ENCODE measurements at regions not wholly inside any gene's neighbourhood (a gene's known extent, or its start where the extent isn't known, plus 50 kb on each side); places are given as distances from the start of the nearest gene placed in this dataset.

DNA sequence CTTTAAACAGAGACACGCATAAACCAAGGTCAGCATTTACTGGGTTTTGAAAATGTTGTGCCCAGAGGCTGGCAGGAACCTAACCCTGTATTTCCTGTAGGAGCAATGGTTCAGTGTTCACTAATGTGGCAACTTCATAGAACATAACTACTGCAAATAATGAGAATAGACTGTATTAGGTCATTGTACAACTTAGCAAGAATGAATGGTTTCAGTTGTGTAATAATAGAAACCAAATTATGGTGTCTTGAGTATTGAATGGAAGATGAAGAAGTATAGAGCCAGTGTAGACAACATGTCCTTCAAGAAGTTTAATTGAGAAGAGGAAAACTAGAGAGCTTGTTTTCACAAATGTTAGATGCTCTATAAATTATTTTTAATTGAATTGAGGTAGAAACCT lies 172.5 kb downstream of the BUB3 start:
- Histone ChIP-seq H3K9me3 (no peaks in the 10 kb centered on the region), H3K4me3 (no peak overlapping the region), H3K27ac (no peak overlapping the region), H3K27me3 (no peaks in the 10 kb centered on the region), H3K4me1 (no peaks in the 10 kb centered on the region), H3K36me3 (no peaks in the 10 kb centered on the region)
- WGBS, 2 donors: 95 to 100% methylated on average over 1 of the region's 1 CpG
- ATAC-seq (ENCODE audit: low FRiP score in 2 of 2) (no peak), DNase-seq (no peak)
- TF ChIP-seq EP300 (IDR thresholded peaks at IDR 0.05) (no peak), CTCF (IDR thresholded peaks at IDR 0.05) (no peak), POLR2AphosphoS5 (IDR thresholded peaks at IDR 0.05) (no peak), POLR2A (IDR thresholded peaks at IDR 0.05) (no peak)

DNA sequence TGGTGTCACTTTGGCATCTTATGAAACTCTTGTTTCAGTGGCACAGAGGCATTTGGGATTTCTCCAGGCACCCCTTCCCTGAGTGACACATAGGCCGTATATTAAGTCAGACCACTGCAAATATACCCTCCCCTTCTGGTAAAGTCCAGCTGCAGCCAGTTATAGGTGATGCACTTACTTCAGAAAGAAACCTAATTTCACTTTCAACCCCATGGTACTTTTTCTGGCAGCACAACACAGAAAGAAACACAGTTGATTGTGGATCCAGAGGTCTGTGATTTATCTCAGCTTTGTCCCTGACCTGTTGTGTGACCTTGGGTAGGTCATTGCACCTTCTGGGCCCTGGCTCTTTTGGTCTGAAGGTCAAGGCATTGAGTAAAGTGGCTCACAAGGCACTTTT lies 173.2 kb downstream of the BUB3 start:
- H3K36me3 ChIP-seq: no peaks in the 10 kb centered on the region
- H3K27me3 ChIP-seq: no peaks in the 10 kb centered on the region
- no peaks in the 10 kb centered on the region for H3K9me3 ChIP-seq
- ATAC-seq (ENCODE audit: low FRiP score in 2 of 2) (no peak), DNase-seq (no peak)
- H3K4me1 ChIP-seq: no peaks in the 10 kb centered on the region
- no peak overlapping the region for H3K27ac ChIP-seq
- H3K4me3 ChIP-seq: no peak overlapping the region
- TF ChIP-seq EP300 (IDR thresholded peaks at IDR 0.05): no peak
- TF ChIP-seq POLR2AphosphoS5 (IDR thresholded peaks at IDR 0.05): no peak
- TF ChIP-seq CTCF (IDR thresholded peaks at IDR 0.05): no peak
- no peak for TF ChIP-seq POLR2A (IDR thresholded peaks at IDR 0.05)
- 100% methylated on average over 1 of the region's 1 CpG for WGBS, 2 donors

DNA sequence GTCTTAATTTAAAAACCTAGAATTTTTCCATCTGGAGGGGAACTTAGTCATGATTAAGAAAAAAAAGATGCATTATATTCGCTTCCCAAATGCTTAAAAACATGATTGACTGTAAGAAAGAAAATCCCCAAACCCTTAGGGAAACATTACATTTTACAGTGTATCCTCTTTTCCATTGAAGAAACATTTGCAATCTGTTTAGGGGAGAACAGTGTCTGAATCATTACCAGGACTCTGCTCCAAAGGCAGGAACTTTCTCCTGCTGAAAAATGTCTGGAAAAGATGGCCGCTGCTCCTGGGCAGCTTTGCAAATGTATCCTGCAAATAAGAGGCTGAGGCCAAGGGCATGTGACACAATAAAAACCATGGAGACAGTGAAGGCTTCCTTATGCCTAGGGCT lies 173.7 kb downstream of the BUB3 start:
- Histone ChIP-seq H3K9me3 (no peaks in the 10 kb centered on the region), H3K27ac (no peak overlapping the region), H3K4me3 (no peak overlapping the region), H3K27me3 (no peaks in the 10 kb centered on the region), H3K4me1 (no peaks in the 10 kb centered on the region), H3K36me3 (no peaks in the 10 kb centered on the region)
- DNase-seq: no peak
- no peak for TF ChIP-seq POLR2AphosphoS5 (IDR thresholded peaks at IDR 0.05)
- TF ChIP-seq POLR2A (IDR thresholded peaks at IDR 0.05): no peak
- no peak for TF ChIP-seq CTCF (IDR thresholded peaks at IDR 0.05)
- no peak for TF ChIP-seq EP300 (IDR thresholded peaks at IDR 0.05)
- no peak for ATAC-seq (ENCODE audit: low FRiP score in 2 of 2)
- WGBS, 2 donors: 86% methylated on average over 2 of the region's 2 CpGs

GRCh38 chr10:123331438-123331837 lies 177.2 kb downstream of the BUB3 start:
- TF ChIP-seq POLR2A (IDR thresholded peaks at IDR 0.05): no peak
- TF ChIP-seq POLR2AphosphoS5 (IDR thresholded peaks at IDR 0.05): no peak
- no peak for TF ChIP-seq CTCF (IDR thresholded peaks at IDR 0.05)
- no peak for TF ChIP-seq EP300 (IDR thresholded peaks at IDR 0.05)
- ATAC-seq (ENCODE audit: low FRiP score in 2 of 2) (no peak), DNase-seq (no peak)
- Histone ChIP-seq H3K4me3 (no peak overlapping the region), H3K36me3 (no peaks in the 10 kb centered on the region), H3K27ac (no peak overlapping the region), H3K9me3 (no peaks in the 10 kb centered on the region), H3K4me1 (no peaks in the 10 kb centered on the region), H3K27me3 (no peaks in the 10 kb centered on the region)
- WGBS, 2 donors: 67 to 84% methylated on average over 4 of the region's 4 CpGs

DNA sequence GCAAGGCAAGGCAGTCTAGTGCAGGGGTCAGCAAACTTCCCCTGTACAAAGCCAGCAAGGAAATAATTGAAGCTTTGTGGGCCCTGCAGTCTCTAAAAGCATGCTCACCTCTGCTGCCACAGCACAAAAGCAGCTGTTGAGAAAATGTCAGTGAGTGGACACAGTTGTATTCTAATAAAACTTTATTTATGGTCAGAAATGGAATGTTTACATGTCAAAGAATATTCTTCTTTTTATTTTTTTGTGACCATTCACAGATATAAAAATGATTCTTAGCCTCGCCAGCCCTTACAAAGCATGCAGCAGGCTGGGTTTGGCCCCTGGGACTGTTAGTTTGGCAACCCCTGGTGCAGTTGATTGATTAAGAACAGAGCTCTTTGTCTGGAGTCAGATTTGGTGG lies 192.4 kb downstream of the BUB3 start:
- 91 to 100% methylated on average over 1 of the region's 1 CpG for WGBS, 2 donors
- TF ChIP-seq POLR2A (IDR thresholded peaks at IDR 0.05): no peak
- TF ChIP-seq POLR2AphosphoS5 (IDR thresholded peaks at IDR 0.05): no peak
- TF ChIP-seq CTCF (IDR thresholded peaks at IDR 0.05): no peak
- no peak for TF ChIP-seq EP300 (IDR thresholded peaks at IDR 0.05)
- Histone ChIP-seq H3K4me1 (no peaks in the 10 kb centered on the region), H3K36me3 (no peaks in the 10 kb centered on the region), H3K9me3 (no peaks in the 10 kb centered on the region), H3K27me3 (no peaks in the 10 kb centered on the region), H3K27ac (no peak overlapping the region), H3K4me3 (no peak overlapping the region)
- no peak for ATAC-seq (ENCODE audit: low FRiP score in 2 of 2)
- no peak for DNase-seq
